NCI-H82 treated with DMSO at 0.1 percent for 48 hours (cell line): ENCODE measurements at regions not wholly inside any gene's neighbourhood (a gene's known extent, or its start where the extent isn't known, plus 50 kb on each side); places are given as distances from the start of the nearest gene placed in this dataset.

Source experiments
- DNase-seq: peaks from one replicate; lab custom pipeline; 2025; ENCODE audit not compliant: unreplicated experiment; lab: John Stamatoyannopoulos, UW

GRCh38 chr2:240277807-240278522 is 137.5 kb upstream of the OTOS start:
- DNase-seq: no peak

GRCh38 chr2:240278661-240279060 is 138.2 kb upstream of the OTOS start:
- DNase-seq: no peak

- no peak for DNase-seq
Observed at GRCh38 chr2:240280621-240281020, 140.2 kb upstream of the OTOS start.

DNA sequence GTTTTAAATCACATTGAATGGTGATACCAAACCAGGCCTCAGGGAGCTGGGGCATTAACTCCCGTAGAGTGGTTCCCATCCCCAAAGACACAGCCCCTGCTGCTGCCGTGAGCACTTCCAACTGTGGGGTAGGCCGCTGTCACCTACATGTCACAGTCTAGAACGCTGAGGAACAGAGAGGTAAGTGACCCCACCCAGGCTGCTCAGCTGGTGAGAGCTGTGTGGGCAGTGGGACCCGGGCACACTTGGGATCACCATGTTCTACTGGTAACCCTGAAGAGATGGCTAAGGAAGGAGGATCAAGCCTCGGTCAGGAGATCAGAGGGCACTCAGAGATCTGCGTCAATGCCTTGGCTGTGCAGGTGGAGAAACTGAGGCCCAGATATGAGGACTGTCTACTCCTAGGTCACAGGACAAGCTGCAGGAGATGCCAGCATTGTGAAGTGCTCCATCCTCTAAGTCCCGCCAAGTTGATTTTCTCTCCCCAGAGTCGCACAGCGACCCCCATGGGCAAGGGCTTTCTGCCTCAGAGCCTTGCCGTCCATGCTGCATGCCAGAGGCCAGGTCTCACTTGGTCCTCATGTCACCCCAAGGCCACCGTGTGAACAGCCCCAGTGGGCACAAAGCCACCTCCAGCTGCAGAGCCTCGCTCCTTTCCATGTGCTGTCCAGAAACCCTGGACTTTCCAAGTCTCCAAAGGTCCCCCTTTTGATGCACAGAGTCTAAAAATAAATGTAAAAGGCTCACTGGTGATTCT is 144.2 kb upstream of the OTOS start:
- DNase-seq: no peak

GRCh38 chr2:240285725-240286124 is 145.3 kb upstream of the OTOS start:
- DNase-seq: no peak

DNA sequence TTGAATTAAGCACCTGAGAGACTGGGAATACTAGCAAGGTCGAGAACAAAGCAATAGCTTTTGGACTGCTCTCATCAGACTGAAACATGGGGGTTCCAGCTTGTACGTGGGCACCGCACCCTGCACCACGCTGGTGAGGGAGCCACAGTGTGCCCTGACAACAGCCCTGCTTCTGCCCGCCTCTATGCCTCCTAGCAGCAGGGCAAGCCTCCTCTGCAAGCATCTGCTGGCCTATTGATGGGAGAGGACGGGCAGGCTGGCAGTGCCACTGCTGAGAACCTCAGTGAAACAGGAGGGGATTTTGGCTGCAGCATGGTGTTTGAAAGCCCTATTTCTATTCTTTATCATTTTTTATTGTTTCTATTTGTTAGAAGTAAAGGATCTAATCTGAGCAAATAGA is 146.1 kb upstream of the OTOS start:
- DNase-seq: no peak

DNA sequence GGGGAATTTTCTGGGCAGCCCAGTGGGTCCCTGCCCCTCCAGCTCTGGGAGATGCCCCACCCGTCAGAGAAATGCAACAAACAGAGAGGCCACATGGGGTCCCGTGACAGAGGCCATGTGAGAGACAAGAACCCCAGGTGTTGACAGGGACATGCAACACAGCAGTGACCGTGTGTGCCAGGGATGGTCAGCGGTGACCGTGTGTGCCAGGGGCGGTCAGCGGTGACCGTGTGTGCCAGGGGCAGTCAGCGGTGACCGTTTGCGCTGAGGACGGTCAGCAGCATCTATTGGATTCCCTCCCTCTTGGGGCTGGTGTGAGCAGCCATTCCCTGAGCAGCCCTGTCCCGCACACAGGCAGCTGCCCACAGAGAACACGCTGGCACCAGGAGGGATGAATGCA is 146.6 kb upstream of the OTOS start:
- no peak for DNase-seq

GRCh38 chr2:240287496-240288086 is 147.1 kb upstream of the OTOS start:
- no peak for DNase-seq

DNA sequence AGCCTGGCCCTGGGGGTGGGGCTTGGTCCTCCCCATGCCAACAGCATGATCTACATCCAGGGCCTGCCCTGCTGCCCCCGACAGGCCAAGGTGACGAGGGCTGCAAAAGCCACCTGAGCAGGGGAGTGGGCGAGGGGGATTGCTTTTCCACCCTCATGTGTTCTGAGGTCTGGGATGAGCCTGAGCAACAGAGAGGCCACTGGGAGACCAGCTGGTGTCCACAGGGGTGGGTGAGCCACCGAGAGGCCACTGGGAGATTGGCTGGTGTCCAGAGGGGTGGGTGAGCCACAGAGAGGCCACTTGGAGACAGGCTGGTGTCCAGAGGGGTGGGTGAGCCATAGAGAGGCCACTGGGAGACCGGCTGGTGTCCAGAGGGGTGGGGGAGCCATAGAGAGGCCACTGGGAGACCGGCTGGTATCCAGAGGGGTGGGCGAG is 147.4 kb upstream of the GPC1 start:
- DNase-seq: no peak

GRCh38 chr2:240289701-240290431 is 145.6 kb upstream of the GPC1 start:
- no peak for DNase-seq

DNA sequence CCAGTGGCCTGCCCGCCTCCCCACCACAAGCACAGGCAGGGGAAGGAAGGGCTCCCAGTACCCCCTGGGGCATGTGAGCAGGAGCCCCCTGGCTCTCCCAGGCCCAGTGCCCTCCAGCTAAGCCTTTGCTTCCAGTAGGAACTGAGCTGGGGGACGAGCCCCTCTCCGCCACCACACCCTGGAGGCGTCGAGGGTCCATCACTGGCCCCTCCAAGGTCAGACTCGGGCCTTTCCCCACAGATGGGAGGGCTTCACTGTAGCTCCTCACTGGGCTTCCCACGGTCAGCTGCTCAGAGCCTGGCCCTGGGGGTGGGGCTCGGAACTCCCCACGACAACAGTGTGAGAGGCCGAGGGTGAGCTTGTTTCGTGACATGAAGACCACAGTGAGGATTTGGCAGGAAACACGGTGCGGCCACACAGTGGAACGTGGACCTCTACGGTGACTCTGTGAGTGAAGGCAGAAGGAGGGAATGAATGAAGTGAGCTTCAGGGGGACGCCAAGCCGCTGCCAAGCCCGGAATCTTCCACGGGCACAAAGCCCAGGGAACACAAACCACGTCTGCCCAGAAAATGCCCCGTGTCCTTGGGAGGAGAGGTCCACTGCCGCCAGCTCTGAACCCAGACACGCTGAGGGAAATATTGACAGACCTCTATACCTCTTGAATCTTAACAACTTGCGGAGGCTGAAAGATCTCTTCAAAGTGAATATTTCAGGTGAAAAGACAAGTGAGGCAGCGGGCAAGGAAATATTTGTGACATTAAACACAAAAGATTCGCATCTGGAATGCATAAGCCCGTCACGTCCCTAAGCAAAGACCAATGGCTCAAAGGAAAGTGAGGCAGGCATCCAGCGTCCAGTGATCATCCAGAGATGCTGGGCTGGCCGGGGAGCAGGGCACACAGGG is 144.8 kb upstream of the GPC1 start:
- DNase-seq: no peak

- no peak for DNase-seq
Observed at GRCh38 chr2:240291337-240292034, 144.0 kb upstream of the GPC1 start.

GRCh38 chr2:240292035-240292574 is 143.4 kb upstream of the GPC1 start:
- no peak for DNase-seq

DNA sequence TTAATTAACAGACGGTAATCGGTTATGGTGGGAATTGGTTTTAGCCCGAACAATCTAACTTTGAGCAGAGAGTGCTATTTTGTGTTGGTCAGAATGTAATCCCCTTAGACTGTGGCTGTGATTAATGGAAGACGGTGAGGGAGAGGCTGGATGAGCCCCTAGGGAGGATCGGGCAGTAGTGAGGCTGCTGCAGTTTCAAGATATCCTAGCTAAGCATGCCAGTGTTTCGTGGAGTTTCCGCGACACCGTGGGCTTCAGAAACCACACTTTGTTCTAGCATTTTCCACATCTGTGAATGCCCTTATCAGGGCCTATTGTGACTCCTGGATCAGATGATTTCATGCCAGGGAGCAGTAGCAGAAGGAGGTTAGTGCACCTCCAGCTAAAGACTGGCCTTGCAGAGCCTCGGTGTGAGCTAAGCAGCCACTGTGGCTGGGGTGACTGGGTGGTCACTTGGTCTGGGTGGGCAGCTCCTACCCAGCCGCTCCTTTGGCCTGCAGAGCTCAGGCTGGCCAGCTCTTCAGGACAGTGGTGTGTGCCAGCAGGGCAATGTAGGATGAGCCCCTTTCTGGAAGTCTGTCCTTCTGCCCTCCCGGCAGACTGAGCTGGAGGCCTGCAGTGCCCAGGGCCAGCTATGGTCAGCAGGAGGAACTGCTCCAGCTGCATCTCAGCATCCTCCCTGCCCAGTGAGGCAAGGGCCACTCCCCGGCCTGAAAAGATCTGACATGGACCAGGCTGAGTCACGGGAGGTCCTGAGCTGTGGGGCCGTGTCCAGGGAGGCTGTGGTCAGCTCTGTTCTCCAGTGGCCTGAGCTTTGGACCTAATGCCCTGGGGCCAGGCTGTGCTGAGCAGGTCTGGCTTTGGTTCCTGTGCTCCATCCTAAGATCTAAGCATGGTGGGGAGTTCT is 142.6 kb upstream of the GPC1 start:
- DNase-seq: no peak

- DNase-seq: no peak
Observed at GRCh38 chr2:240293557-240294461, 141.7 kb upstream of the GPC1 start.

- DNase-seq: no peak
Observed at GRCh38 chr2:240294514-240294913, 140.9 kb upstream of the GPC1 start.

- no peak for DNase-seq
Observed at GRCh38 chr2:240295256-240296103, 140.0 kb upstream of the GPC1 start.
